ENCODE measurements at regions not wholly inside any gene's neighbourhood (a gene's known extent, or its start where the extent isn't known, plus 50 kb on each side); places are given as distances from the start of the nearest gene placed in this dataset.

- TF ChIP-seq EZH2 (IDR thresholded peaks at IDR 0.05; ENCODE audit: low read depth, unreplicated experiment) = no peak
- no peak for TF ChIP-seq POLR2AphosphoS5 (IDR thresholded peaks at IDR 0.05; ENCODE audit: low read depth)
- TF ChIP-seq ZNF114 (CRISPR knock-in tag; IDR thresholded peaks at IDR 0.05) = no peak
- no peak for TF ChIP-seq EZH2phosphoT487 (IDR thresholded peaks at IDR 0.05; ENCODE audit: unreplicated experiment)
- no peak for TF ChIP-seq NANOG (IDR thresholded peaks at IDR 0.05; ENCODE audit: borderline replicate concordance)
- TF ChIP-seq STAT1 (IDR thresholded peaks at IDR 0.05; ENCODE audit: unreplicated experiment) = no peak
- TF ChIP-seq REST (IDR thresholded peaks at IDR 0.05; ENCODE audit: unreplicated experiment) = no peak
Measured at GRCh38 chr1:208722592-208722991, 478.4 kb upstream of the PLXNA2 start (continued).

GRCh38 chr1:208724079-208724478 is 479.9 kb upstream of the PLXNA2 start:
- peaks cover 5% of the 10 kb centered on the region; the same call in 1 of the 2 replicates for H3K36me3 ChIP-seq (ENCODE audit: insufficient read depth)
- H2AFZ ChIP-seq = no peak overlapping the region
- H3F3A ChIP-seq (replicated peaks; ENCODE audit: low read depth) = no peaks in the 10 kb centered on the region
- H3K4me2 ChIP-seq = no peak overlapping the region
- no peaks in the 10 kb centered on the region for H4K20me1 ChIP-seq (replicated peaks; ENCODE audit: insufficient read depth)
- Mint-ChIP-seq H3K4me3 (no peak overlapping the region), H3K36me3 (ENCODE audit: low read depth) (peaks cover 32% of the 10 kb centered on the region), H3K9me3 (peaks cover 41% of the 10 kb centered on the region), H3K27me3 (ENCODE audit: insufficient read depth, low read depth, poor library complexity) (no peaks in the 10 kb centered on the region), H3K4me1 (no peaks in the 10 kb centered on the region), H3K27ac (no peak overlapping the region)
- H3K4me1 ChIP-seq (ENCODE audit: insufficient read depth) = no peaks in the 10 kb centered on the region
- no peaks in the 10 kb centered on the region for H3K27me3 ChIP-seq (ENCODE audit: insufficient read depth)
- no peak overlapping the region for H3K4me3 ChIP-seq
- no peak for DNase-seq (ENCODE audit: low spot score)
- no peak for ATAC-seq
- no peak overlapping the region for H3K27ac ChIP-seq (ENCODE audit: low read depth)
- H3K9me2 ChIP-seq (ENCODE audit: insufficient read depth) = no peaks in the 10 kb centered on the region
- TF ChIP-seq POLR2AphosphoS5 (IDR thresholded peaks at IDR 0.05; ENCODE audit: low read depth) (no peak), ZNF331 (CRISPR knock-in tag; IDR thresholded peaks at IDR 0.05; ENCODE audit: low read depth) (no peak), REST (IDR thresholded peaks at IDR 0.05; ENCODE audit: unreplicated experiment) (no peak), EZH2 (IDR thresholded peaks at IDR 0.05; ENCODE audit: low read depth, unreplicated experiment) (no peak), STAT1 (IDR thresholded peaks at IDR 0.05; ENCODE audit: unreplicated experiment) (no peak), JUNB (IDR thresholded peaks at IDR 0.05; ENCODE audit: unreplicated experiment) (no peak), NANOG (IDR thresholded peaks at IDR 0.05; ENCODE audit: borderline replicate concordance) (no peak), ZNF114 (CRISPR knock-in tag; IDR thresholded peaks at IDR 0.05) (no peak), EZH2phosphoT487 (IDR thresholded peaks at IDR 0.05; ENCODE audit: unreplicated experiment) (no peak), ZNF462 (CRISPR knock-in tag; IDR thresholded peaks at IDR 0.05) (no peak)
- no peaks in the 10 kb centered on the region for H3K79me2 ChIP-seq (replicated peaks; ENCODE audit: insufficient read depth)

Measured in GM23338 (cell line).